OCI-LY3 (cell line): ENCODE measurements at regions not wholly inside any gene's neighbourhood (a gene's known extent, or its start where the extent isn't known, plus 50 kb on each side); places are given as distances from the start of the nearest gene placed in this dataset.
"Not testable (repeated sequence)": the region's sequence is repeated elsewhere in the genome, so short reads cannot be mapped to it uniquely, and the experiment has no call there.

Experiments used
- EZH2phosphoT487 ChIP-seq: fragments of 200-600 bp; shearing (Covaris generic); IDR thresholded peaks from 2 replicates; pipeline ENCODE4 v1.6.1; 2018; ENCODE audit warnings: antibody characterized with exemption, mixed run types, low read depth
- TF ChIP-seq, protein P1 (sequence below): fragments of 200-600, 300-600 bp; sonication (generic); IDR thresholded peaks from 2 replicates; pipeline ENCODE4 v1.5.1; 2014; ENCODE audit warnings: antibody characterized with exemption, low read length, low read depth

DNA sequence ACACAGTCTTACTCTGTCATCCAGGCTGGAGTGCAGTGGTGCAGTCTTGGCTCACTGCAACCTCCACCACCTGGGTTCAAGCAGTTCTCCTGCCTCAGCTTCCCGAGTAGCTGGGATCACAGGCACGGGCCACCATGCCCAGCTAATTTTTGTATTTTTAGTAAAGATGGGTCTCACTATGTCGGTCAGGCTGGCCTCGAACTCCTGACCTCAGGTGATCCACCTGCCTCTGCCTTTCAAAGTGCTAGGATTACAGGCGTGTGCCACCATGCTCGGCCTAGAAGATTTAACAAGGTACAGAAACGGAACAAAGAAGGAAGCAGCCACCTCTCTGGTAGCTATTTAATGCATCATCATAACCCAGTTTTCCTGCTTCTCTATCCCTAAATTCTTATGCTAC is 113.8 kb downstream of the LARP7 start:
- TF ChIP-seq, protein P1, sequence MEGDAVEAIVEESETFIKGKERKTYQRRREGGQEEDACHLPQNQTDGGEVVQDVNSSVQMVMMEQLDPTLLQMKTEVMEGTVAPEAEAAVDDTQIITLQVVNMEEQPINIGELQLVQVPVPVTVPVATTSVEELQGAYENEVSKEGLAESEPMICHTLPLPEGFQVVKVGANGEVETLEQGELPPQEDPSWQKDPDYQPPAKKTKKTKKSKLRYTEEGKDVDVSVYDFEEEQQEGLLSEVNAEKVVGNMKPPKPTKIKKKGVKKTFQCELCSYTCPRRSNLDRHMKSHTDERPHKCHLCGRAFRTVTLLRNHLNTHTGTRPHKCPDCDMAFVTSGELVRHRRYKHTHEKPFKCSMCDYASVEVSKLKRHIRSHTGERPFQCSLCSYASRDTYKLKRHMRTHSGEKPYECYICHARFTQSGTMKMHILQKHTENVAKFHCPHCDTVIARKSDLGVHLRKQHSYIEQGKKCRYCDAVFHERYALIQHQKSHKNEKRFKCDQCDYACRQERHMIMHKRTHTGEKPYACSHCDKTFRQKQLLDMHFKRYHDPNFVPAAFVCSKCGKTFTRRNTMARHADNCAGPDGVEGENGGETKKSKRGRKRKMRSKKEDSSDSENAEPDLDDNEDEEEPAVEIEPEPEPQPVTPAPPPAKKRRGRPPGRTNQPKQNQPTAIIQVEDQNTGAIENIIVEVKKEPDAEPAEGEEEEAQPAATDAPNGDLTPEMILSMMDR, result not testable (repeated sequence)
- not testable (repeated sequence) for TF ChIP-seq EZH2phosphoT487
